ENCODE measurements at regions not wholly inside any gene's neighbourhood (a gene's known extent, or its start where the extent isn't known, plus 50 kb on each side); places are given as distances from the start of the nearest gene placed in this dataset.

GRCh38 chr7:110522061-110522760 is 568.7 kb upstream of the LRRN3 start:
- no peak for TF ChIP-seq CTCF (IDR thresholded peaks at IDR 0.05; ENCODE audit: low read length)
- TF ChIP-seq EZH2 (optimal IDR thresholded peaks at IDR 0.05; ENCODE audit: low read depth, low read length), result no peak

Data from MM.1S (cell line).